ENCODE measurements at regions not wholly inside any gene's neighbourhood (a gene's known extent, or its start where the extent isn't known, plus 50 kb on each side); places are given as distances from the start of the nearest gene placed in this dataset.

GRCh38 chr18:29018976-29019375, 842.0 kb upstream of the CDH2 start:
- Mint-ChIP-seq H3K27me3 (no peaks in the 10 kb centered on the region), H3K9me3 (peaks cover 2% of the 10 kb centered on the region), H3K4me1 (no peaks in the 10 kb centered on the region), H3K4me3 (no peak overlapping the region), H3K27ac (no peak overlapping the region), H3K36me3 (ENCODE audit: low read depth) (no peaks in the 10 kb centered on the region)
- ChIA-PET POLR2A (no interaction called here), CTCF (no interaction called here)
- intact Hi-C loops (cut with micrococcal nuclease), result no loop called here
- DNase-seq (no peak), ATAC-seq (ENCODE audit: low read depth) (no peak)
- TF ChIP-seq CTCF (IDR thresholded peaks at IDR 0.05), result no peak

- ChIA-PET CTCF (no interaction called here), POLR2A (no interaction called here)
- Mint-ChIP-seq H3K36me3 (ENCODE audit: low read depth) (no peaks in the 10 kb centered on the region), H3K9me3 (peaks cover 6% of the 10 kb centered on the region), H3K4me1 (no peaks in the 10 kb centered on the region), H3K4me3 (no peak overlapping the region), H3K27me3 (no peaks in the 10 kb centered on the region), H3K27ac (no peak overlapping the region)
- DNase-seq (no peak), ATAC-seq (ENCODE audit: low read depth) (no peak)
- no peak for TF ChIP-seq CTCF (IDR thresholded peaks at IDR 0.05)
- intact Hi-C loops (cut with micrococcal nuclease), result no loop called here
These were observed 836.0 kb upstream of the CDH2 start for GRCh38 chr18:29012883-29013465.

- no peaks in the 10 kb centered on the region for H3K27me3 Mint-ChIP-seq
- peaks cover 9% of the 10 kb centered on the region for H3K9me3 Mint-ChIP-seq
- intact Hi-C loops (cut with micrococcal nuclease), result no loop called here
- POLR2A ChIA-PET, result no interaction called here
- H3K4me3 Mint-ChIP-seq, result no peak overlapping the region
- CTCF ChIA-PET, result no interaction called here
- no peak for DNase-seq
- no peaks in the 10 kb centered on the region for H3K4me1 Mint-ChIP-seq
- no peak for TF ChIP-seq CTCF (IDR thresholded peaks at IDR 0.05)
- no peaks in the 10 kb centered on the region for H3K36me3 Mint-ChIP-seq (ENCODE audit: low read depth)
- no peak overlapping the region for H3K27ac Mint-ChIP-seq
- no peak for ATAC-seq (ENCODE audit: low read depth)
These were observed 835.4 kb upstream of the CDH2 start for GRCh38 chr18:29012364-29012763.

GRCh38 chr18:29009250-29009803, 832.4 kb upstream of the CDH2 start:
- H3K27ac Mint-ChIP-seq, result no peak overlapping the region
- DNase-seq, result no peak
- no peaks in the 10 kb centered on the region for H3K36me3 Mint-ChIP-seq (ENCODE audit: low read depth)
- ATAC-seq (ENCODE audit: low read depth), result no peak
- no peak overlapping the region for H3K4me3 Mint-ChIP-seq
- ChIA-PET POLR2A (no interaction called here), CTCF (no interaction called here)
- H3K4me1 Mint-ChIP-seq, result no peaks in the 10 kb centered on the region
- H3K27me3 Mint-ChIP-seq, result no peaks in the 10 kb centered on the region
- TF ChIP-seq CTCF (IDR thresholded peaks at IDR 0.05), result no peak
- peaks cover 13% of the 10 kb centered on the region for H3K9me3 Mint-ChIP-seq
- intact Hi-C loops (cut with micrococcal nuclease), result no loop called here

GRCh38 chr18:29008809-29009208, 831.9 kb upstream of the CDH2 start:
- TF ChIP-seq CTCF (IDR thresholded peaks at IDR 0.05), result no peak
- CTCF ChIA-PET, result no interaction called here
- H3K4me3 Mint-ChIP-seq, result no peak overlapping the region
- no peaks in the 10 kb centered on the region for H3K27me3 Mint-ChIP-seq
- intact Hi-C loops (cut with micrococcal nuclease), result no loop called here
- POLR2A ChIA-PET, result no interaction called here
- H3K27ac Mint-ChIP-seq, result no peak overlapping the region
- ATAC-seq (ENCODE audit: low read depth) (no peak), DNase-seq (no peak)
- H3K36me3 Mint-ChIP-seq (ENCODE audit: low read depth), result no peaks in the 10 kb centered on the region
- peaks cover 13% of the 10 kb centered on the region for H3K9me3 Mint-ChIP-seq
- no peaks in the 10 kb centered on the region for H3K4me1 Mint-ChIP-seq
